IMR-90 (cell line): ENCODE measurements at regions not wholly inside any gene's neighbourhood (a gene's known extent, or its start where the extent isn't known, plus 50 kb on each side); places are given as distances from the start of the nearest gene placed in this dataset.

Source experiments
- BHLHE40 ChIP-seq: fragments of 150-350 bp; IDR thresholded peaks from 2 replicates; pipeline ENCODE4 v1.6.1; 2016; ENCODE audit warnings: mild to moderate bottlenecking, low read depth, low read length
- CEBPB ChIP-seq: IDR thresholded peaks from 2 replicates; pipeline ENCODE4 v1.6.1; 2012; ENCODE audit warnings: low read depth, low read length, improper control_type of control experiment
- CHD1 ChIP-seq: IDR thresholded peaks from 2 replicates; pipeline ENCODE4 v1.6.1; 2012; ENCODE audit warnings: low read depth, low read length, improper control_type of control experiment
- CTCF ChIP-seq: conservative IDR thresholded peaks from 2 replicates; pipeline ENCODE4 v1.5.1; 2012; ENCODE audit warnings: mild to moderate bottlenecking, low read depth, low read length, improper control_type of control experiment
- MAFK ChIP-seq: IDR thresholded peaks from 2 replicates; pipeline ENCODE4 v1.6.1; 2012; ENCODE audit warnings: low read depth, low read length, improper control_type of control experiment
- POLR2A ChIP-seq: IDR thresholded peaks from 2 replicates; pipeline ENCODE4 v1.6.1; 2012; ENCODE audit warnings: mild to moderate bottlenecking, low read depth, low read length
- RAD21 ChIP-seq: IDR thresholded peaks from 2 replicates; pipeline ENCODE4 v1.6.1; 2012; ENCODE audit warnings: low read length, improper control_type of control experiment
- RCOR1 ChIP-seq: IDR thresholded peaks from 2 replicates; pipeline ENCODE4 v1.6.1; 2012; ENCODE audit warnings: mild to moderate bottlenecking, low read length, improper control_type of control experiment; ENCODE audit not compliant: insufficient replicate concordance
- RFX5 ChIP-seq: IDR thresholded peaks from 2 replicates; pipeline ENCODE4 v1.8.0; 2012; ENCODE audit warnings: low read depth, mild to moderate bottlenecking, low read length, moderate library complexity
- USF2 ChIP-seq: fragments of 150-350 bp; IDR thresholded peaks from 2 replicates; pipeline ENCODE4 v1.6.1; 2017; ENCODE audit warnings: mild to moderate bottlenecking, antibody characterized with exemption, low read length, low read depth

GRCh38 chr2:34280606-34281005, 681.5 kb upstream of the FAM98A start:
- TF ChIP-seq RFX5 (no peak), POLR2A (no peak), CHD1 (no peak), CTCF (no peak), MAFK (no peak), BHLHE40 (no peak), RAD21 (no peak), CEBPB (no peak), USF2 (no peak), RCOR1 (no peak)
